PC-3 (cell line): ENCODE measurements at regions not wholly inside any gene's neighbourhood (a gene's known extent, or its start where the extent isn't known, plus 50 kb on each side); places are given as distances from the start of the nearest gene placed in this dataset.
A peak's percentile ranks its signal among the peaks of the same experiment; 100 is the strongest.
"Not testable (repeated sequence)": the region's sequence is repeated elsewhere in the genome, so short reads cannot be mapped to it uniquely, and the experiment has no call there.

Experiments used
- ATAC-seq: fragments of 200-7000 bp; cut with Tn5 transposase; 2 replicates; pipeline ENCODE4 v1.9.1; 2020; ENCODE audit warnings: mild to moderate bottlenecking, moderate library complexity
- BruUV-seq: library from RNA; stranded (reverse); fragments of 400-500 nt; replicated peaks from 2 replicates; lab custom pipeline; 2021; lab: Mats Ljungman, UMichigan
- CTCF ChIA-PET: fragments of 300-600 bp; sonication (Branson Sonifier 250); formaldehyde crosslinking; loops from one replicate; lab custom pipeline; 2022; ENCODE audit warnings: antibody characterized with exemption; lab: Charles Lee
- POLR2A ChIA-PET: fragments of 300-600 bp; sonication (Branson Sonifier 250); formaldehyde crosslinking; loops from one replicate; lab custom pipeline; 2022; ENCODE audit warnings: antibody characterized with exemption; ENCODE audit not compliant: unreplicated experiment; lab: Charles Lee
- DNase-seq: peaks from one replicate; pipeline ENCODE4 v3.0.0-alpha.2; 2015
- H2AFZ ChIP-seq: fragments of 300-600 bp; sonication (generic); 2 replicates; pipeline ENCODE4 v1.6.0; 2016; ENCODE audit warnings: antibody characterized with exemption, low read length
- H3F3A ChIP-seq: fragments of 300-600 bp; sonication (generic); one replicate; pipeline ENCODE4 v1.6.0; 2017; ENCODE audit warnings: antibody characterized with exemption, low read length, control low read depth, mild to moderate bottlenecking; ENCODE audit not compliant: unreplicated experiment
- H3K27ac ChIP-seq: fragments of 300-600 bp; sonication (generic); 2 replicates; pipeline ENCODE4 v1.5.1; 2016; ENCODE audit warnings: mild to moderate bottlenecking, low read length
- H3K27me3 ChIP-seq: fragments of 300-600 bp; sonication (generic); 2 replicates; pipeline ENCODE4 v1.6.1; 2016; ENCODE audit warnings: low read length, mixed read lengths
- H3K36me3 ChIP-seq: fragments of 300-600 bp; sonication (generic); 2 replicates; pipeline ENCODE4 v1.6.1; 2016; ENCODE audit warnings: low read depth, mixed run types, low read length, mixed read lengths
- H3K4me1 ChIP-seq: fragments of 300-600 bp; sonication (generic); 2 replicates; pipeline ENCODE4 v1.5.1; 2016; ENCODE audit warnings: low read length; ENCODE audit not compliant: insufficient read depth
- H3K4me2 ChIP-seq: fragments of 300-600 bp; sonication (generic); 2 replicates; pipeline ENCODE4 v1.6.0; 2016; ENCODE audit warnings: low read length
- H3K4me3 ChIP-seq: fragments of 300-600 bp; sonication (generic); 2 replicates; pipeline ENCODE4 v1.5.1; 2016; ENCODE audit warnings: mild to moderate bottlenecking, low read length, mixed read lengths
- H3K79me2 ChIP-seq: fragments of 300-600 bp; sonication (generic); 2 replicates; pipeline ENCODE4 v1.6.1; 2017; ENCODE audit warnings: low read length, mixed read lengths
- H3K9ac ChIP-seq: fragments of 300-600 bp; sonication (generic); 2 replicates; pipeline ENCODE4 v1.6.0; 2016; ENCODE audit warnings: mild to moderate bottlenecking, low read length
- H3K9me2 ChIP-seq: fragments of 300-600 bp; sonication (generic); replicated peaks from 2 replicates; pipeline ENCODE4 v1.6.1; 2016; ENCODE audit warnings: mixed run types, low read length, mixed read lengths
- H3K9me3 ChIP-seq: fragments of 300-600 bp; sonication (generic); 2 replicates; pipeline ENCODE4 v1.6.1; 2016; ENCODE audit warnings: low read length, mixed read lengths
- H4K20me1 ChIP-seq: fragments of 300-600 bp; sonication (generic); 2 replicates; pipeline ENCODE4 v1.6.1; 2016; ENCODE audit warnings: low read length, mixed read lengths
- intact Hi-C: fragments of 100-400 bp; cut with micrococcal nuclease; formaldehyde crosslinking; loops from 2 replicates; pipeline ENCODE4 v1.9.0; 2023

DNA sequence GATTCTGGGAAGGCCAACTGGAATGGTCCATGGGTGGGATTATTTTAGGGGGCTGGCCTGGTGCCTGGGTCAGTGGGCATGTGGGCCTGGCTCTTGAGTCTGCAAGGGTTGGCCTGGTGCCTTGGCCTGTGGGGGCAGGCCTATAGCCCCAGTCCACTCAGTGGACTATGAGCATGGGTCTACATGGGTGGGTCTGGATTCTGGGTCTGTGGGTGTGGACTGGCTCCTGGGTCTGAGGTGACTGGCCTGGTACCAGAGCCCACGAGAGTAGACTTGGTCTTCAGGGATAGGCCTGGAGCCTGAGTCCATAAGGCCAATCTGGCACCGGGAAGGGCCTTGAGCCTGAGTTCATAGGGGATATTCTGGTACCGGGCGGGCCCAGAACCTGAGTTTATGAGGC, 361.6 kb upstream of the SPATA31A3 start:
- DNase-seq, ATAC-seq, H3K4me2 ChIP-seq, H3K9me3 ChIP-seq, H3K9ac ChIP-seq, CTCF ChIA-PET, H4K20me1 ChIP-seq, H3K27ac ChIP-seq, H3K4me1 ChIP-seq, H3K36me3 ChIP-seq, H3F3A ChIP-seq, POLR2A ChIA-PET, BruUV-seq, H3K79me2 ChIP-seq, intact Hi-C loops, H3K27me3 ChIP-seq, H3K9me2 ChIP-seq, H3K4me3 ChIP-seq, H2AFZ ChIP-seq: not testable (repeated sequence)

DNA sequence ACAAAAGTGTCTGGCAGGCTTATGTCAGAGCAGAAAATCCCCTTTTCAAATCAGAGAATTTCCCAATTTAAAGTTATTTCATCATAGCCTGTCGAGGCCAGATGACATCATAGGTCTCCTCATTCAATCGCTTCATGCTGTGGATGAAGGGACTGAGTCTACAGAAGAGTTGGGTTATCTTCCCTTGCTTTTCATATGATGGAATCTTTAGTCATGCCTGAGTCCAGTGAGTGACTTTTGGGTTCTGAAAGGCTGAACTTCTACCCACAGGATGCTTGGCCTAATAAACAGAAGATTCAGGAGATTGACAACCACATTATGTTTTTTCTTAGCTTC, 357.0 kb upstream of the SPATA31A3 start:
- H3K36me3 ChIP-seq, POLR2A ChIA-PET, H3K27me3 ChIP-seq, ATAC-seq, H3K79me2 ChIP-seq, H3K9ac ChIP-seq, H3K4me3 ChIP-seq, H3K9me3 ChIP-seq, H3K9me2 ChIP-seq, H3K27ac ChIP-seq, DNase-seq, H3K4me2 ChIP-seq, H3F3A ChIP-seq, H2AFZ ChIP-seq, CTCF ChIA-PET, H4K20me1 ChIP-seq, H3K4me1 ChIP-seq, BruUV-seq, intact Hi-C loops: not testable (repeated sequence)

- CTCF ChIA-PET, H3F3A ChIP-seq, H3K27me3 ChIP-seq, H3K9me2 ChIP-seq, H3K4me1 ChIP-seq, H3K9ac ChIP-seq, H3K9me3 ChIP-seq, DNase-seq, H4K20me1 ChIP-seq, intact Hi-C loops, H2AFZ ChIP-seq, BruUV-seq, H3K79me2 ChIP-seq, H3K27ac ChIP-seq, H3K36me3 ChIP-seq, POLR2A ChIA-PET, H3K4me2 ChIP-seq, H3K4me3 ChIP-seq: not testable (repeated sequence)
- peak; percentile 82 for ATAC-seq
Observed at GRCh38 chr9:67348562-67349423, 356.4 kb upstream of the SPATA31A3 start.

- H3F3A ChIP-seq, intact Hi-C loops, H3K27me3 ChIP-seq, H3K4me2 ChIP-seq, H4K20me1 ChIP-seq, DNase-seq, POLR2A ChIA-PET, BruUV-seq, H3K36me3 ChIP-seq, H3K79me2 ChIP-seq, H3K4me1 ChIP-seq, H3K9me3 ChIP-seq, H3K27ac ChIP-seq, H3K9ac ChIP-seq, CTCF ChIA-PET, H3K9me2 ChIP-seq, H3K4me3 ChIP-seq, H2AFZ ChIP-seq, ATAC-seq: not testable (repeated sequence)
Observed at GRCh38 chr9:67348094-67348493, 355.7 kb upstream of the SPATA31A3 start.

- BruUV-seq, H3K36me3 ChIP-seq, H3K9ac ChIP-seq, H3K4me1 ChIP-seq, intact Hi-C loops, H3K4me2 ChIP-seq, CTCF ChIA-PET, H4K20me1 ChIP-seq, POLR2A ChIA-PET, H3K27ac ChIP-seq, H3K4me3 ChIP-seq, DNase-seq, H3K9me2 ChIP-seq, H3F3A ChIP-seq, H3K27me3 ChIP-seq, H2AFZ ChIP-seq, H3K79me2 ChIP-seq, H3K9me3 ChIP-seq, ATAC-seq: not testable (repeated sequence)
Observed at GRCh38 chr9:67339216-67339615, 346.9 kb upstream of the SPATA31A3 start.

GRCh38 chr9:67338201-67338600, 345.9 kb upstream of the SPATA31A3 start:
- H3K4me1 ChIP-seq, H3F3A ChIP-seq, H3K79me2 ChIP-seq, ATAC-seq, H3K9me3 ChIP-seq, intact Hi-C loops, H3K9ac ChIP-seq, H3K36me3 ChIP-seq, H3K27ac ChIP-seq, BruUV-seq, H3K9me2 ChIP-seq, POLR2A ChIA-PET, H3K4me3 ChIP-seq, H3K4me2 ChIP-seq, CTCF ChIA-PET, DNase-seq, H4K20me1 ChIP-seq, H2AFZ ChIP-seq, H3K27me3 ChIP-seq: not testable (repeated sequence)
